ENCODE measurements at regions not wholly inside any gene's neighbourhood (a gene's known extent, or its start where the extent isn't known, plus 50 kb on each side); places are given as distances from the start of the nearest gene placed in this dataset.
"Not testable (repeated sequence)": the region's sequence is repeated elsewhere in the genome, so short reads cannot be mapped to it uniquely, and the experiment has no call there.

DNA sequence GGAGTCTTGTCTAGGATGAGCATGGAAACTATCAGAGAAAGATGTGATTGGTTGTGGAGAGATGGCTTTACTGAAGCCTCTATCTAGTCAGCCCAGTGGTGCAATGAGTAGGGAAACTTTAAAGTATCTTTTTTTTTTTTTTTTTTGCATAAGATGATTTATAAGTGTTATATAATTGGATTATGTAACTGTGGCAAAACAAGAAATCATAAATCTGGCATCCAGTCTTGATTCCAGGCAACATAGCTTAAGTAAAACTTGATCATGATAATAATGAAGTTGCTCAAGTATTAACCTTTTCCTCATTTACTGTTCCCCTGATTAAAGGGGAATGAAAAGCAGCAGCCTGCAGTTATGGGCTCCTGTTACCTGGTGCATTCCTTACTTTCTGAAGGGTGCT lies 538.0 kb upstream of the ATP2B1 start:
- no peak for DNase-seq

GRCh38 chr12:90245391-90245790 lies 536.8 kb upstream of the ATP2B1 start:
- DNase-seq = no peak

DNA sequence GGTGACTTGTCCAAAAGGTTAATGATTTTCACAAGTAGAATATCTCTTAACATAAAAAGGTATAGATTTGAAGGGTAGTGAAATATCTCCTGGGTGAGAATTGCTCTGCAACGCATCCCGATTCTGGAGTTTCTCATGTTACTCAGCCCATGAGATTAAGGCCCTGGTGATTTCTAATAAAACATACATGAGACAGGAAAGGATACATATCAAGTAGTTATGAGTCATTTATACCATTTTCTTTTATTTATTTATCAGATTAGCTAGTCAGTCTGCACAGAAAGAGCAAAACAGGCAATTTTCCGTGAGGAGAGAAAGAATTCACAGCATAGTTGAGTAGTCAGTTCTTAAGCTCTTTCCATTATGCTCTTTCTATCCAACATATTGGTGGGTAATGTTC lies 535.6 kb upstream of the ATP2B1 start:
- DNase-seq = no peak

GRCh38 chr12:90243211-90243610 lies 534.6 kb upstream of the ATP2B1 start:
- DNase-seq = no peak

GRCh38 chr12:90239732-90240260 lies 531.2 kb upstream of the ATP2B1 start:
- DNase-seq = no peak

DNA sequence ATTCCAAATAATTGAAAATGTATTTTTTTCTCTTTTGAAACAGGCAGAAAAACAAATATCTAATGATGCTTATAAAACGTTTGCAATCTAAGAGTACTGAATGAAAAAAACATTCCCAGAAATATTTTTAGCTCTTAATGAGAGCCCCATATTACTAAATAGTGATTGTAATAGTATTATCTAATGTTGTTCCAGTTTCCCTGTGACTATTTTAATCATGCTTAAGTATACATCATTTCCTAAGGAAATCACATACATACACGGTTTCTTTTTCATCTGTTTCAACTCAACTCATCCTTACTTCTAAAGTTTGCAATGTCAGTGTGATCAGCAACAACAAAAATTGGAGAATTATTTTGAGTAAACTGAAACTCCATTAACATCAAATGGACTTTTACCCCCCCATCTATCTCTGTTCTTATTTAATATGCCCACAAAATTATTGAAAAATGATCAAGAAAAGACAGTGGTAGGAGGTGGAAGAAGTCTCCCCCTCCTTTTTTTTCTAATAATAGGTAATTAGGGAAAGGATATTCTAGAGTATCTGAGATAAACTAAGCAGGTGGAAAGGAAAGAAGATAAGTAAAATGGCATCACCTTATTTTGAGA lies 530.1 kb upstream of the ATP2B1 start:
- no peak for DNase-seq

DNA sequence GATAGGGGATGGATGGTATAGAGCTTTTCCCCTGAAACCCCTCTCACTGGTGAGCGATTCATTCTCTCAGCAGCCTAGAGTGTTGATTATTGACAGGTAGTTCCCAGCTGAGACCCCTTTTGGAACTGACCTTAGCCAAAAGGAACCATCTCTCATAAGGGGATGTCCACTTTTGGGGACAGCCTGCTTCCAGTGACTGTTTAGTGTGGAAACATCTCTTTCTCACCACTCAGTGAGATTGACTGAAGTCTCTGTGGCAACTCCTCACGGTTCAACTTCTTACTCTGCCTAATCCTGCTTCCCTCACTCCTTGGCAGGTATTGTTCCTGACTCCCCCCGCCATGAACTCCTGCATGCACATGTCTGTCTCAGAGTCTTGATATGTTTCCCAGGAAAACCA lies 529.2 kb upstream of the ATP2B1 start:
- no peak for DNase-seq

- DNase-seq = no peak
Measured at GRCh38 chr12:90235642-90236041, 527.0 kb upstream of the ATP2B1 start.

- no peak for DNase-seq
Measured at GRCh38 chr12:90234472-90234871, 525.8 kb upstream of the ATP2B1 start.

DNA sequence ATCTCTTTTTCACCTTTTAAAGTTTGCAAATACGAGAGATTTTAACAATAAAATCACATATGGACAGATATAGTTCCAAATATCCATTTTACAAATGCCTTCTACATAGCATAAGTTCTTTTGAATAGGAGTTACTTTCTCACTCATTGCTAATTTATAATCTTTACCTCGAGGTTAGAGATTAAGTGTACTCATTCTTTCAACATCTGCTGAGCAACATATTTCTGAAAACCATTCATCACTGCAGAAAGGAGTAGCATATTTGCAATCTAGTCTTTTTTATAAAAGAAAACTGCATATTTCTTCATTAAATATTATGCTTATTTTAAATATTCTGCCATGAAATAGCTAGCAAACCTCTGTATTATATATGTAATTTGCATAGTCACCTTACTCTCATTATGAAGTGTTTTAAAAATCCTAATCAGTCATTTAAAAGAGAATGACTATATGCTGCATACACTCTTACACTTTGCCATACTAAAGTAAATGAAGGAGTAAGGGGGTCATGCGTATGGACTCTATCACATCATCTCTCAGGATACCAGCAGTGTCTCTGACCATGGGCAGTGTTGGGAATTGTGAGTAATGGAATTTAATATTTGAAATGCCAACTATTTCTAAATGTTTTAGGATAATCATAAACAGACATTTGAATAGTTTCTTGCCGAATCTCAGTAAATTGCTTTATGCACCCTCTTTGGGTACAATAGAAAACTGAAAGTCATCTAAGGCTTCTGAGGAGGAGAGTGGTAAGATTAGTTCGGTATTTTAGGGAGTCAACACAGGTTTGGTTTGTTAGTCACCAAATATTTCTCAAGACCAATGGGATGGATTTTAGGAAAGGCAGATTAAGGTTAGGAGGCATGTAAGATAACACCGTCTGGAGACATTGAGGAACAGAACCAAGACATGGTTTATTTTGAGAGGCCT lies 524.8 kb upstream of the ATP2B1 start:
- DNase-seq = no peak

GRCh38 chr12:90229407-90230170 lies 521.0 kb upstream of the ATP2B1 start:
- DNase-seq = no peak

DNA sequence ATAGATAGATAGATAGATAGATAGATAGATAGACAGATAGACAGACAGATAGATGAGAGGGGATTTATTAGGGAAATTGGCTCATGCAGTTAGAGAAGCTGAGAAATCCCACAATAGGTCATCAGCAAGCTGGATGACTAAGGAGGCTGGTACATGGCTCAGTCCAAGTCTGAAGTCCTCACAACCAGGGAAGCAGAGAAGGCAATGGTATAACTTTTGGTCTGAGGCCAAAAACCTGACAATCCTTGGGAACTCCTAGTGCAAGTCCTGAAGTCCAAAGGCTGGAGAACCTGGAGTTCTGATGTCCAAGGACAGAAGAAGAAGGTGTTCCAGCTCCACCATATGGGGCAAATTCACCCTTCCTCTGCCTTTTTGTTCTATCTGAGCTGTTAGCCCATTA lies 517.6 kb upstream of the ATP2B1 start:
- DNase-seq = no peak

GRCh38 chr12:90216815-90217214 lies 508.2 kb upstream of the ATP2B1 start:
- no peak for DNase-seq

- no peak for DNase-seq
Measured at GRCh38 chr12:90216020-90216552, 507.4 kb upstream of the ATP2B1 start.

- DNase-seq = no peak
Measured at GRCh38 chr12:90211017-90211416, 502.4 kb upstream of the ATP2B1 start.

- DNase-seq = no peak
Measured at GRCh38 chr12:90209029-90209428, 500.4 kb upstream of the ATP2B1 start.

DNA sequence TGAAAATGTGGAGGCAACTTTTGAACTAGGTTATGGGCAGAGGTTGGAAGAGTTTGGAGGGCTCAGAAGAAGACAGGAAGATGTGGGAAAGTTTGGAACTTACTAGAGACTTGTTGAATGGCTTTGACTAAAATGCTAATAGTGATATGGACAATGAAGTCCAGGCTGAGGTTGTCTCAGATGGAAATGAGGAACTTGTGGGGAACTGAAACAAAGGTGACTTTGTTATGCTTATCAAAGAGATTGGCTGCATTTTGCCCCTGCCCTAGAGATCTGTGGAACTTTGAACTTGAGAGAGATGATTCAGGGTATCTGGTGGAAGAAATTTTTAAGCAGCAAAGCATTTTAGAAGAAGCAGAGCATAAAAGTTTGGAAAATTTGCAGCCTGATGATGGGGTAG lies 499.7 kb upstream of the ATP2B1 start:
- not testable (repeated sequence) for DNase-seq

DNA sequence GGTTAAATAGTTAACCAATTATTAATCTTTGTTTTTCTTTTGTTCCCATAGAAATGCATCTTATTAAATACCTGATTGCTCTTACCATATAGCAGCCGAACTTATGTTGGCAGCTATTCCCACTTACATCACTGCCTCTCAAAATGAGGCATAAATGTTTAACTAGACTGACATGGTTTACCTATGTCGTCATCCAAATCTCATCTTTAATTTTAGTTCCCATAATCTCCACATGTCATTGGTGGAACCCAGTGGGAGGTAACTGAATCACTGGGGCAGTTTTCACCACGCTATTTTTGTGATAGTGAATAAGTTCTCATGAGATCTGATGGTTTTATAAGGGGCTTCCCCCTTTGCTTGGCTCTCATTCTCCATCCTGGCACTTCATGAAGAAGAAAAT lies 499.2 kb upstream of the ATP2B1 start:
- no peak for DNase-seq

DNA sequence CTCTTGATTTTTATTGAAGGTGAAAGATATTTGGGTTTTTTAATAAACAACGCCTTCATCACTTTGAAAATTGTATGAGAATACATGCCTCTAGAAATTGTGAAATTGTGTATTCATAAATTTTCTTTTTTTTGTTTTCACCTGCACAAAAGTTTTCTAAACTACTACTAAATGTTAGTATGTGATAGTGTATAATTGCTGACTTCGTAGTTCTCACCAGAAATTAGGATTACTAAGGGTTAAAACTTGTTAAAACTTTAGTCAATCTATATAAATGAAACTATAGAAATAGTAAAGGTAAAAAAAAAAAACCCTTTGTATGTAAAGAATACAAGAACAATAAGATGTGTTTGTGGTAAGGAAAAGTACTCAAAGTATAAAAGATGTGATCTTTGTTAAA lies 496.5 kb upstream of the ATP2B1 start:
- DNase-seq = no peak

- no peak for DNase-seq
Measured at GRCh38 chr12:90203556-90203955, 494.9 kb upstream of the ATP2B1 start.

DNA sequence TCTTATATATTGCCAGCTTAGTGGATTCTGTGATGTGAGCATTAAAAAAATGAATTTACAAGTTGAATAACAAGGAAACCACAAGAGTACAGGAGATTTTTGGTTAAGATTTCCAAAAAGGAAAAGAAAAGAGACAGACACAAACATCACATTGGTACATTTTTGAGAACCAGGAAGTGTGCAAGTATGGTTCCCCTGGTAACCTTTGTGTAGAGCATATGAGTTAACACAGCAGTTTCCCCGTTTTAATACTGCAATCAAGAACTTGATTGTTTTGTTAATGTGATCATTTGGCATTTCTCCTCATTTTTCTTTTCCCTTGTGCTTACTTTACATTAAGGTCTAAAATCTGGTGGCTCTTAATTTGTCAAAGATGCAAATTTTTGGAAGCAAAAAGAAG lies 490.4 kb upstream of the ATP2B1 start:
- no peak for DNase-seq

DNA sequence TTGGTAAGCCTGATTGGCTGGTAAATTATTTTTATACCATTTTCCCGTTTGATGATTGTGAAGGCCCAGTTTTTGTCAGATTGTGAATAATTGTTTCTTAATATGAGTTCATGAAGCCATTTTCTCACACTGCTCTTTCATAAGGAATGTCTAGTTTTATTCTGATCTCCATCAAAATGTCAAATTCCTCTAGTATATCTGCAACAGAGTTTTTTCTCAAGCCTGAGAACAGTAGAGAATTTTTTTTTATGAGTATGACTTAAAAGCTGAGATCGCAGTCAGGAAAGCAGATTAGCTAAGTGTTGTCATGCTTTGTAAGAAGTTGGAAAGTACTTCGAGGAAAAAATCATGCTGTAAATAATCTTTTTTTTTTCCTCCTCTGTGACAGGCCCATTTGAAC lies 484.9 kb upstream of the ATP2B1 start:
- DNase-seq = no peak

DNA sequence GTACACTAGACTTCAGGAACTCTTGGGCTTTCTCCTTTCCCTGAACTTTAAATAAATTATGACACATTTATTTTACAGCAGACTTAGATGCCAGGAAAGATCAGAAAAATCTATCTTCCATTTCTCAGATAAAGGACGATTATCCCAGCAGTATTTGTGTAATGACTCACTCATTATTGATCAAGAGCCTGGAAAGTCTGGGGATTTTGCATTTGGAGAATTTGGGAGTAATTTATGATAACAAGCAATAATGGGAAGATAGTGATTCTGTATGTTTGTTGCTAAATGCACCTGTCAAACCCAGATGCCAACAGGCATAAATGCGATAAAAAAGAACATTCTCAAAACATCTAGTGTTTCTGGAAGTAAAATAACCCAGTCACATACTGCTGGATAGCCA lies 480.2 kb upstream of the ATP2B1 start:
- no peak for DNase-seq

All from NCI-H510A treated with DMSO at 0.1 percent for 48 hours (cell line).